Sigmoid colon (tissue), 4 donors: ENCODE measurements at regions not wholly inside any gene's neighbourhood (a gene's known extent, or its start where the extent isn't known, plus 50 kb on each side); places are given as distances from the start of the nearest gene placed in this dataset.

Experiments used
- EP300 ChIP-seq, 4 donors: sonication (generic); formaldehyde crosslinking; IDR thresholded peaks; one replicate each; pipeline ENCODE4 v1.6.1; 2017; ENCODE audit warnings: antibody characterized with exemption in 4 of 4
- POLR2A ChIP-seq, 2 donors: fragments of 450-650 bp; IDR thresholded peaks; one replicate each; pipeline ENCODE4 v1.6.1; 2016; ENCODE audit warnings: antibody characterized with exemption in 2 of 2, mild to moderate bottlenecking in 2 of 2, moderate library complexity in 2 of 2
- POLR2AphosphoS5 ChIP-seq, 4 donors: sonication (generic); formaldehyde crosslinking; IDR thresholded peaks; one replicate each; pipeline ENCODE4 v1.6.1; 2017; ENCODE audit warnings: antibody characterized with exemption in 4 of 4
- TF ChIP-seq, protein P1 (sequence below), 4 experiments: fragments of 450-650 bp in 3 of 4; fragments of 200-600 bp in 1 of 4; IDR thresholded peaks; one replicate each; pipeline ENCODE4 v1.5.1; 2016 to 2019; ENCODE audit warnings: antibody characterized with exemption in 4 of 4, mild to moderate bottlenecking in 3 of 4, moderate library complexity in 2 of 4

DNA sequence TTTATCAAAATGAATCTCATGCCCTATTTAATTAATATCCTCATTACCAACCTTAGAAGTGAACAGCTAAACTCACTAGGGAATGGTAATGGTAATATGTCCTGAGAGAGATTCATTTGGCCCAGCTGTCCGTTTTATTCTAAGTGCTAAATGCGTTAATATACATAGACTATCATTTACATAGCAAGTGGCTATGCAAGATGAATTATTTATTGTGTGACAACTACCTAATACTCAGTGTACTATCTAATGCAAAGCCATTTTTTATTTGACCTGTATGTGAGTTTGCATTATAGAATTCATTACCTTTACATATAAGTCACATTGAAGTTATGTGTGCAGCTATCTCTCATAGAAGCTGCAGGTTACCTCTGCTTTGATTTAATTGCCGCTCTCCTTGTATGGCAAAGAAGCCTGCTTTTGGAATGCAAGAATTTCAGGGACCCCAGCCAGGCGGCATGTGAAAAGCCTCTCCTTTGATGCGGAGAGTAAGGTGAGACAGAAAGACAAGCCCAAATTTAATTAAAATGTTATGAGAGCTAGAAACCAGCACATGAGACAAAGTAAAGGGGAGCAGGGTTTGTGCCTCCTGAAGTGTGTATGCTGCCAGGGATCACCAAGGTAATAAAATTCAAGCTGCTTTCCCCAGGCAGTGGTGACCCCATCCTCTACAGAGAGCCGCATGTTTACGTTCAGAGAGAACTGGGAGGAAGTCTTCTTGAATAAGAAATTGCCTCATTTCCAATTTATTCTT lies 693.0 kb upstream of the MAP3K7 start:
- TF ChIP-seq, protein P1, sequence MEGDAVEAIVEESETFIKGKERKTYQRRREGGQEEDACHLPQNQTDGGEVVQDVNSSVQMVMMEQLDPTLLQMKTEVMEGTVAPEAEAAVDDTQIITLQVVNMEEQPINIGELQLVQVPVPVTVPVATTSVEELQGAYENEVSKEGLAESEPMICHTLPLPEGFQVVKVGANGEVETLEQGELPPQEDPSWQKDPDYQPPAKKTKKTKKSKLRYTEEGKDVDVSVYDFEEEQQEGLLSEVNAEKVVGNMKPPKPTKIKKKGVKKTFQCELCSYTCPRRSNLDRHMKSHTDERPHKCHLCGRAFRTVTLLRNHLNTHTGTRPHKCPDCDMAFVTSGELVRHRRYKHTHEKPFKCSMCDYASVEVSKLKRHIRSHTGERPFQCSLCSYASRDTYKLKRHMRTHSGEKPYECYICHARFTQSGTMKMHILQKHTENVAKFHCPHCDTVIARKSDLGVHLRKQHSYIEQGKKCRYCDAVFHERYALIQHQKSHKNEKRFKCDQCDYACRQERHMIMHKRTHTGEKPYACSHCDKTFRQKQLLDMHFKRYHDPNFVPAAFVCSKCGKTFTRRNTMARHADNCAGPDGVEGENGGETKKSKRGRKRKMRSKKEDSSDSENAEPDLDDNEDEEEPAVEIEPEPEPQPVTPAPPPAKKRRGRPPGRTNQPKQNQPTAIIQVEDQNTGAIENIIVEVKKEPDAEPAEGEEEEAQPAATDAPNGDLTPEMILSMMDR (IDR thresholded peaks at IDR 0.05): no peak
- no peak for TF ChIP-seq POLR2A (IDR thresholded peaks at IDR 0.05)
- TF ChIP-seq EP300 (IDR thresholded peaks at IDR 0.05): no peak
- TF ChIP-seq POLR2AphosphoS5 (IDR thresholded peaks at IDR 0.05): no peak
